Hepatocyte (in vitro differentiated cells): ENCODE measurements at regions not wholly inside any gene's neighbourhood (a gene's known extent, or its start where the extent isn't known, plus 50 kb on each side); places are given as distances from the start of the nearest gene placed in this dataset.

ENCODE experiments used
- EZH2 ChIP-seq: fragments of 200-600 bp; sonication (generic); IDR thresholded peaks from 2 replicates; pipeline ENCODE4 v1.6.1; 2016; ENCODE audit warnings: antibody characterized with exemption, mild to moderate bottlenecking, borderline replicate concordance
- EZH2phosphoT487 ChIP-seq: fragments of 200-600 bp; sonication (generic); IDR thresholded peaks from one replicate; pipeline ENCODE4 v1.6.1; 2018; ENCODE audit warnings: antibody characterized with exemption, mild to moderate bottlenecking, low read depth, moderate library complexity; ENCODE audit not compliant: unreplicated experiment, severe bottlenecking
- TF ChIP-seq, protein P1 (sequence below): fragments of 200-600 bp; sonication (generic); IDR thresholded peaks from 2 replicates; pipeline ENCODE4 v1.5.1; 2016; ENCODE audit warnings: antibody characterized with exemption, mild to moderate bottlenecking; ENCODE audit not compliant: poor library complexity

DNA sequence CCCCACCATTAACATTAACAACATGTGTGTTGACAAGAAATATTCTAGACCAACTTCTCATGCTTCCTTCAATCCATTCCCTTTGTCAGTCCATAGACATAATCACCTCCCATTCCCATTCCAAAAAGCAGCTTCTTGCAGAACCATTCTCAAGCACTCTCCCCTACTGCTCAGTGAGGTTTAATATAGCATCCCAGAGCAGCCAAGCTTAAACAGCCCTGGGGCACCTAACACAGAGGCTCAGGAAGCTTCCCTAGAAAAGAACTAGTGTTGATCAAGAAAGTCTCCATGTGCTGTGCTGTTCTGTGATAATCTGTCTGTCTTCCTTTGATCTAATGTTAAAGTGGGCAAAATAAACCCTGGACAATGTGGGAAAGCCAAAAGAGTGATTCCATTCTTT, 174.2 kb upstream of the NOCT start:
- TF ChIP-seq, protein P1, sequence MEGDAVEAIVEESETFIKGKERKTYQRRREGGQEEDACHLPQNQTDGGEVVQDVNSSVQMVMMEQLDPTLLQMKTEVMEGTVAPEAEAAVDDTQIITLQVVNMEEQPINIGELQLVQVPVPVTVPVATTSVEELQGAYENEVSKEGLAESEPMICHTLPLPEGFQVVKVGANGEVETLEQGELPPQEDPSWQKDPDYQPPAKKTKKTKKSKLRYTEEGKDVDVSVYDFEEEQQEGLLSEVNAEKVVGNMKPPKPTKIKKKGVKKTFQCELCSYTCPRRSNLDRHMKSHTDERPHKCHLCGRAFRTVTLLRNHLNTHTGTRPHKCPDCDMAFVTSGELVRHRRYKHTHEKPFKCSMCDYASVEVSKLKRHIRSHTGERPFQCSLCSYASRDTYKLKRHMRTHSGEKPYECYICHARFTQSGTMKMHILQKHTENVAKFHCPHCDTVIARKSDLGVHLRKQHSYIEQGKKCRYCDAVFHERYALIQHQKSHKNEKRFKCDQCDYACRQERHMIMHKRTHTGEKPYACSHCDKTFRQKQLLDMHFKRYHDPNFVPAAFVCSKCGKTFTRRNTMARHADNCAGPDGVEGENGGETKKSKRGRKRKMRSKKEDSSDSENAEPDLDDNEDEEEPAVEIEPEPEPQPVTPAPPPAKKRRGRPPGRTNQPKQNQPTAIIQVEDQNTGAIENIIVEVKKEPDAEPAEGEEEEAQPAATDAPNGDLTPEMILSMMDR: no peak
- TF ChIP-seq EZH2 (no peak), EZH2phosphoT487 (no peak)
